Spleen (tissue), 7 donors: ENCODE measurements at regions not wholly inside any gene's neighbourhood (a gene's known extent, or its start where the extent isn't known, plus 50 kb on each side); places are given as distances from the start of the nearest gene placed in this dataset.

Experiments
- POLR2A ChIP-seq, 3 donors: fragments of 450-650 bp; IDR thresholded peaks; one replicate each; pipeline ENCODE4 v1.5.1; 2017; ENCODE audit warnings: antibody characterized with exemption in 3 of 3, mild to moderate bottlenecking in 1 of 3
- POLR2AphosphoS5 ChIP-seq, 3 donors: sonication (generic); formaldehyde crosslinking; IDR thresholded peaks; one replicate each; pipeline ENCODE4 v1.5.1; 2017; ENCODE audit warnings: antibody characterized with exemption in 3 of 3
- TF ChIP-seq, protein P1 (sequence below), 11 experiments: fragments of 200-600 bp in 7 of 11; fragments of 450-650 bp in 4 of 11; sonication (generic) in 4 of 11; IDR thresholded peaks in 8 of 11; conservative IDR thresholded peaks in 3 of 11; 1 replicate in 7 of 11; 2 replicates in 4 of 11; pipeline versions ENCODE4 v1.4.0 to v1.8.0; 2016 to 2021; ENCODE audit warnings: antibody characterized with exemption in 11 of 11, inconsistent platforms in 4 of 11, mild to moderate bottlenecking in 1 of 11
- donor health status: DM: no; HTN: no; CAD: no; lungs with moderate emphysema.
- donor health status: DM: no; HTN: no; CAD: no.
- donor health status: DM: no; HTN: no; CAD: no.

DNA sequence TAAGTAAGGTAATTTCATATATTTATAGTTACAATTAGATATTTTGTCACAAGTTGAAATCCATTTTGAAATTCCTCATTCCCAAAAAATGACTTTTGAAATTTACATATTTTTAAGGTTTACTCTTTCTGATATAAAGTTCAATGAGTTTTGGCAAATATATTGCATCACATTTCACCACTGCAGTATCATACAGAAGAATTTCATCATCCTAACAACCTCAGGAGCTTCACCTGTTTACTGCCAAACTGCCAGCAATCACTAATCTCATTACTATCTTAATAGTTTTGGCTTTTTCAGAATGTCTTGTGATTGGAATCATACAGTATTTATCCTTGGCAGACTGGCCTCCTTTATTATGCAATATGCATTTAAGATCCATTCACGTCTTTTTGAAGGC, 1578.9 kb downstream of the REEP3 start:
- no peak for TF ChIP-seq POLR2AphosphoS5 (IDR thresholded peaks at IDR 0.05)
- TF ChIP-seq, protein P1, sequence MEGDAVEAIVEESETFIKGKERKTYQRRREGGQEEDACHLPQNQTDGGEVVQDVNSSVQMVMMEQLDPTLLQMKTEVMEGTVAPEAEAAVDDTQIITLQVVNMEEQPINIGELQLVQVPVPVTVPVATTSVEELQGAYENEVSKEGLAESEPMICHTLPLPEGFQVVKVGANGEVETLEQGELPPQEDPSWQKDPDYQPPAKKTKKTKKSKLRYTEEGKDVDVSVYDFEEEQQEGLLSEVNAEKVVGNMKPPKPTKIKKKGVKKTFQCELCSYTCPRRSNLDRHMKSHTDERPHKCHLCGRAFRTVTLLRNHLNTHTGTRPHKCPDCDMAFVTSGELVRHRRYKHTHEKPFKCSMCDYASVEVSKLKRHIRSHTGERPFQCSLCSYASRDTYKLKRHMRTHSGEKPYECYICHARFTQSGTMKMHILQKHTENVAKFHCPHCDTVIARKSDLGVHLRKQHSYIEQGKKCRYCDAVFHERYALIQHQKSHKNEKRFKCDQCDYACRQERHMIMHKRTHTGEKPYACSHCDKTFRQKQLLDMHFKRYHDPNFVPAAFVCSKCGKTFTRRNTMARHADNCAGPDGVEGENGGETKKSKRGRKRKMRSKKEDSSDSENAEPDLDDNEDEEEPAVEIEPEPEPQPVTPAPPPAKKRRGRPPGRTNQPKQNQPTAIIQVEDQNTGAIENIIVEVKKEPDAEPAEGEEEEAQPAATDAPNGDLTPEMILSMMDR (IDR thresholded peaks at IDR 0.05 in 8 of 11, conservative IDR thresholded peaks at IDR 0.05 in 3 of 11), result no peak
- TF ChIP-seq POLR2A (IDR thresholded peaks at IDR 0.05), result no peak
